ENCODE measurements at regions not wholly inside any gene's neighbourhood (a gene's known extent, or its start where the extent isn't known, plus 50 kb on each side); places are given as distances from the start of the nearest gene placed in this dataset.
"Not testable (repeated sequence)": the region's sequence is repeated elsewhere in the genome, so short reads cannot be mapped to it uniquely, and the experiment has no call there.

GRCh38 chr2:242054406-242054805 lies 184.9 kb downstream of the RTP5 start:
- no peak for DNase-seq

GRCh38 chr2:242054881-242055801 lies 185.6 kb downstream of the RTP5 start:
- DNase-seq, result no peak

GRCh38 chr2:242056026-242056425 lies 186.5 kb downstream of the RTP5 start:
- no peak for DNase-seq

- DNase-seq, result no peak
Observed at GRCh38 chr2:242056785-242057184, 187.3 kb downstream of the RTP5 start.

- no peak for DNase-seq
Observed at GRCh38 chr2:242057379-242058040, 188.0 kb downstream of the RTP5 start.

- no peak for DNase-seq
Observed at GRCh38 chr2:242058116-242058680, 188.7 kb downstream of the RTP5 start.

GRCh38 chr2:242059566-242059965 lies 190.0 kb downstream of the RTP5 start:
- DNase-seq, result no peak

GRCh38 chr2:242060212-242060835 lies 190.8 kb downstream of the RTP5 start:
- no peak for DNase-seq

GRCh38 chr2:242061930-242062329 lies 192.4 kb downstream of the RTP5 start:
- DNase-seq, result not testable (repeated sequence)

GRCh38 chr2:242063436-242063835 lies 193.9 kb downstream of the RTP5 start:
- no peak for DNase-seq

- no peak for DNase-seq
Observed at GRCh38 chr2:242063850-242064249, 194.3 kb downstream of the RTP5 start.

GRCh38 chr2:242064364-242065250 lies 195.1 kb downstream of the RTP5 start:
- no peak for DNase-seq

- DNase-seq, result no peak
Observed at GRCh38 chr2:242065426-242065825, 195.9 kb downstream of the RTP5 start.

- no peak for DNase-seq
Observed at GRCh38 chr2:242069018-242069417, 199.5 kb downstream of the RTP5 start.

- DNase-seq, result not testable (repeated sequence)
Observed at GRCh38 chr2:242069938-242070395, 200.4 kb downstream of the RTP5 start.

GRCh38 chr2:242070726-242071125 lies 201.2 kb downstream of the RTP5 start:
- not testable (repeated sequence) for DNase-seq

GRCh38 chr2:242071377-242071776 lies 201.8 kb downstream of the RTP5 start:
- not testable (repeated sequence) for DNase-seq

- not testable (repeated sequence) for DNase-seq
Observed at GRCh38 chr2:242071936-242072335, 202.4 kb downstream of the RTP5 start.

- DNase-seq, result no peak
Observed at GRCh38 chr2:242075168-242075567, 205.6 kb downstream of the RTP5 start.

- no peak for DNase-seq
Observed at GRCh38 chr2:242075696-242076095, 206.2 kb downstream of the RTP5 start.

GRCh38 chr2:242076184-242076583 lies 206.7 kb downstream of the RTP5 start:
- not testable (repeated sequence) for DNase-seq

GRCh38 chr2:242078426-242078825 lies 208.9 kb downstream of the RTP5 start:
- not testable (repeated sequence) for DNase-seq

Measured in CD4-positive, alpha-beta T cell treated with Interleukin-1 beta for 1 hour (primary cell).